Left lobe of liver (tissue), 2 donors: ENCODE measurements at regions not wholly inside any gene's neighbourhood (a gene's known extent, or its start where the extent isn't known, plus 50 kb on each side); places are given as distances from the start of the nearest gene placed in this dataset.

Experiments
- ATAC-seq: fragments of 200-7000 bp; cut with Tn5 transposase; one replicate; pipeline ENCODE4 v1.9.1; 2020; ENCODE audit warnings: mild to moderate bottlenecking, moderate library complexity
- DNase-seq: peaks from one replicate; pipeline ENCODE4 v3.0.0-alpha.2; 2020; ENCODE audit warnings: low spot score
- donor health status: DM: no; HTN: no; CAD: no; lungs with moderate emphysema.
- donor health status: DM: no; HTN: yes; CAD: no.

- ATAC-seq: no peak
These were observed 178.4 kb downstream of the SIPA1L2 start for GRCh38 chr1:232451506-232451905.

GRCh38 chr1:232450615-232451014 is 179.3 kb downstream of the SIPA1L2 start:
- ATAC-seq (no peak), DNase-seq (no peak)

More at GRCh38 chr1:232451506-232451905, 178.4 kb downstream of the SIPA1L2 start:
- DNase-seq: no peak

- ATAC-seq: no peak
- no peak for DNase-seq
These were observed 182.8 kb downstream of the SIPA1L2 start for GRCh38 chr1:232447125-232447524.

GRCh38 chr1:232445361-232446106 is 184.4 kb downstream of the SIPA1L2 start:
- no peak for ATAC-seq
- DNase-seq: no peak

- ATAC-seq (no peak), DNase-seq (no peak)
These were observed 186.6 kb downstream of the SIPA1L2 start for GRCh38 chr1:232443372-232443771.

GRCh38 chr1:232441036-232441411 is 188.9 kb downstream of the SIPA1L2 start:
- ATAC-seq (no peak), DNase-seq (no peak)

GRCh38 chr1:232440325-232441035 is 189.5 kb downstream of the SIPA1L2 start:
- DNase-seq: no peak
- no peak for ATAC-seq

- DNase-seq: no peak
- no peak for ATAC-seq
These were observed 190.9 kb downstream of the SIPA1L2 start for GRCh38 chr1:232439011-232439410.

GRCh38 chr1:232438476-232438875 is 191.5 kb downstream of the SIPA1L2 start:
- no peak for ATAC-seq
- DNase-seq: no peak

GRCh38 chr1:232437510-232437909 is 192.4 kb downstream of the SIPA1L2 start:
- no peak for DNase-seq
- no peak for ATAC-seq

- no peak for DNase-seq
- no peak for ATAC-seq
These were observed 194.2 kb downstream of the SIPA1L2 start for GRCh38 chr1:232435729-232436128.

GRCh38 chr1:232432313-232432712 is 197.6 kb downstream of the SIPA1L2 start:
- ATAC-seq (no peak), DNase-seq (no peak)

- no peak for ATAC-seq
- DNase-seq: no peak
These were observed 198.2 kb downstream of the SIPA1L2 start for GRCh38 chr1:232431748-232432147.

- ATAC-seq: no peak
- DNase-seq: no peak
These were observed 198.6 kb downstream of the SIPA1L2 start for GRCh38 chr1:232431326-232431725.

GRCh38 chr1:232430467-232430866 is 199.5 kb downstream of the SIPA1L2 start:
- no peak for DNase-seq
- ATAC-seq: no peak

GRCh38 chr1:232428786-232429530 is 201.0 kb downstream of the SIPA1L2 start:
- ATAC-seq: no peak
- no peak for DNase-seq

GRCh38 chr1:232428036-232428645 is 201.8 kb downstream of the SIPA1L2 start:
- no peak for ATAC-seq
- DNase-seq: no peak

GRCh38 chr1:232426801-232427200 is 203.1 kb downstream of the SIPA1L2 start:
- ATAC-seq (no peak), DNase-seq (no peak)

- DNase-seq (no peak), ATAC-seq (no peak)
These were observed 204.5 kb downstream of the SIPA1L2 start for GRCh38 chr1:232425421-232425820.

GRCh38 chr1:232423591-232423990 is 206.3 kb downstream of the SIPA1L2 start:
- no peak for DNase-seq
- ATAC-seq: no peak

- no peak for DNase-seq
- ATAC-seq: no peak
These were observed 207.0 kb downstream of the SIPA1L2 start for GRCh38 chr1:232422898-232423297.
